IMR-90 (cell line): ENCODE measurements at regions not wholly inside any gene's neighbourhood (a gene's known extent, or its start where the extent isn't known, plus 50 kb on each side); places are given as distances from the start of the nearest gene placed in this dataset.

Source experiments
- ATAC-seq: fragments of 200-7000 bp; cut with Tn5 transposase; 2 replicates; pipeline ENCODE4 v1.9.1; 2020; ENCODE audit warnings: low read depth, mild to moderate bottlenecking, moderate library complexity
- BruUV-seq: library from RNA; stranded (reverse); fragments of 400-500 nt; replicated peaks from 2 replicates; lab custom pipeline; 2021; lab: Mats Ljungman, UMichigan
- CTCF ChIA-PET: fragments of 300-600 bp; formaldehyde crosslinking; extraction: SDS; loops from one replicate; lab custom pipeline; 2021; ENCODE audit warnings: antibody characterized with exemption; lab: Yijun Ruan, JAX
- POLR2A ChIA-PET: fragments of 300-600 bp; sonication (Branson Sonifier 250); formaldehyde crosslinking; loops from one replicate; lab custom pipeline; 2022; ENCODE audit warnings: antibody characterized with exemption; ENCODE audit not compliant: unreplicated experiment; lab: Charles Lee
- DNase-seq: peaks from one replicate; pipeline ENCODE4 v3.0.0; 2013
- H2AFZ ChIP-seq: replicated peaks from 2 replicates; pipeline ENCODE3; 2013; ENCODE audit warnings: low read length, mild to moderate bottlenecking; ENCODE audit not compliant: poor library complexity
- H2AK5ac ChIP-seq: 2 replicates; pipeline ENCODE4 v1.6.1; 2013; ENCODE audit warnings: low read depth, low read length, inconsistent platforms
- H2AK9ac ChIP-seq: replicated peaks from 2 replicates; pipeline ENCODE3; 2013; ENCODE audit warnings: mild to moderate bottlenecking, low read depth, low read length, moderate library complexity; ENCODE audit not compliant: poor library complexity
- H2BK120ac ChIP-seq: 2 replicates; pipeline ENCODE4 v1.6.1; 2013; ENCODE audit warnings: low read depth, low read length, inconsistent platforms
- H2BK15ac ChIP-seq: 3 replicates; pipeline ENCODE4 v1.6.1; 2013; ENCODE audit warnings: low read depth, low read length, inconsistent platforms
- H2BK20ac ChIP-seq: 2 replicates; pipeline ENCODE4 v1.6.1; 2013; ENCODE audit warnings: low read depth, mild to moderate bottlenecking, inconsistent platforms, low read length, moderate library complexity
- H2BK5ac ChIP-seq: 2 replicates; pipeline ENCODE4 v1.6.1; 2013; ENCODE audit warnings: mild to moderate bottlenecking, low read depth, low read length, inconsistent platforms; ENCODE audit not compliant: poor library complexity, severe bottlenecking
- H3K14ac ChIP-seq: replicated peaks from 2 replicates; pipeline ENCODE4 v1.6.1; 2013; ENCODE audit warnings: low read depth, low read length, inconsistent platforms
- H3K18ac ChIP-seq: 2 replicates; pipeline ENCODE4 v1.6.1; 2013; ENCODE audit warnings: low read depth, low read length, control low read depth
- H3K23ac ChIP-seq: 2 replicates; pipeline ENCODE4 v1.6.1; 2013; ENCODE audit warnings: low read depth, low read length, inconsistent platforms
- H3K27ac ChIP-seq: 2 replicates; pipeline ENCODE4 v1.5.1; 2013; ENCODE audit warnings: mild to moderate bottlenecking, control low read depth, low read length; ENCODE audit not compliant: insufficient read depth
- H3K27me3 ChIP-seq: 2 replicates; pipeline ENCODE4 v1.6.1; 2013; ENCODE audit warnings: low read length; ENCODE audit not compliant: control insufficient read depth, insufficient read depth
- H3K36me3 ChIP-seq: 2 replicates; pipeline ENCODE4 v1.6.1; 2013; ENCODE audit warnings: low read length, mixed read lengths; ENCODE audit not compliant: control insufficient read depth, insufficient read depth
- H3K4ac ChIP-seq: 2 replicates; pipeline ENCODE4 v1.6.1; 2013; ENCODE audit warnings: low read depth, low read length, inconsistent platforms
- H3K4me1 ChIP-seq: 2 replicates; pipeline ENCODE4 v1.6.1; 2013; ENCODE audit warnings: low read length, mixed read lengths; ENCODE audit not compliant: control insufficient read depth, insufficient read depth
- H3K4me2 ChIP-seq: 2 replicates; pipeline ENCODE4 v1.6.1; 2013; ENCODE audit warnings: low read depth, mild to moderate bottlenecking, control low read depth, low read length, moderate library complexity
- H3K4me3 ChIP-seq: 2 replicates; pipeline ENCODE4 v1.5.1; 2013; ENCODE audit warnings: low read depth, mild to moderate bottlenecking, control low read depth, low read length, moderate library complexity; ENCODE audit not compliant: insufficient read depth
- H3K56ac ChIP-seq: 2 replicates; pipeline ENCODE4 v1.6.1; 2013; ENCODE audit warnings: low read length, inconsistent platforms; ENCODE audit not compliant: insufficient read depth; ENCODE audit errors: extremely low read depth
- H3K79me1 ChIP-seq, 2 experiments: 2 replicates each; pipeline ENCODE4 v1.6.1; 2013; ENCODE audit warnings: low read length in 2 of 2, inconsistent platforms in 1 of 2, low read depth in 1 of 2
- H3K9ac ChIP-seq: 2 replicates; pipeline ENCODE4 v1.6.1; 2013; ENCODE audit warnings: low read depth, low read length, control low read depth
- H3K9me1 ChIP-seq: 2 replicates; pipeline ENCODE4 v1.6.1; 2013; ENCODE audit warnings: low read length, inconsistent platforms; ENCODE audit not compliant: insufficient read depth
- H3K9me3 ChIP-seq: 2 replicates; pipeline ENCODE4 v1.6.1; 2013; ENCODE audit warnings: low read length; ENCODE audit not compliant: control insufficient read depth, insufficient read depth
- H4K20me1 ChIP-seq: 2 replicates; pipeline ENCODE4 v1.6.1; 2013; ENCODE audit warnings: low read length, inconsistent platforms; ENCODE audit not compliant: insufficient read depth
- H4K5ac ChIP-seq: 2 replicates; pipeline ENCODE4 v1.6.1; 2013; ENCODE audit warnings: mild to moderate bottlenecking, low read depth, low read length, control low read depth
- H4K8ac ChIP-seq, 2 experiments: 2 replicates each; pipeline ENCODE4 v1.6.1; 2013; ENCODE audit warnings: low read depth in 2 of 2, low read length in 2 of 2, control low read depth in 1 of 2, inconsistent platforms in 1 of 2
- H4K91ac ChIP-seq: 2 replicates; pipeline ENCODE4 v1.6.1; 2013; ENCODE audit warnings: low read depth, low read length, inconsistent platforms; ENCODE audit not compliant: insufficient read depth
- BHLHE40 ChIP-seq: fragments of 150-350 bp; IDR thresholded peaks from 2 replicates; pipeline ENCODE4 v1.6.1; 2016; ENCODE audit warnings: mild to moderate bottlenecking, low read depth, low read length
- CEBPB ChIP-seq: IDR thresholded peaks from 2 replicates; pipeline ENCODE4 v1.6.1; 2012; ENCODE audit warnings: low read depth, low read length, improper control_type of control experiment
- CHD1 ChIP-seq: IDR thresholded peaks from 2 replicates; pipeline ENCODE4 v1.6.1; 2012; ENCODE audit warnings: low read depth, low read length, improper control_type of control experiment
- ELK1 ChIP-seq: fragments of 150-350 bp; IDR thresholded peaks from 2 replicates; pipeline ENCODE4 v1.6.1; 2016; ENCODE audit warnings: low read depth, mild to moderate bottlenecking, low read length, moderate library complexity, borderline replicate concordance
- MAFK ChIP-seq: IDR thresholded peaks from 2 replicates; pipeline ENCODE4 v1.6.1; 2012; ENCODE audit warnings: low read depth, low read length, improper control_type of control experiment
- MAZ ChIP-seq: IDR thresholded peaks from 2 replicates; pipeline ENCODE4 v1.6.1; 2012; ENCODE audit warnings: low read depth, mild to moderate bottlenecking, low read length, improper control_type of control experiment, moderate library complexity, borderline replicate concordance
- MXI1 ChIP-seq: IDR thresholded peaks from 2 replicates; pipeline ENCODE4 v1.6.1; 2012; ENCODE audit warnings: low read depth, mild to moderate bottlenecking, low read length, moderate library complexity, borderline replicate concordance
- NFE2L2 ChIP-seq: fragments of 150-350 bp; IDR thresholded peaks from 2 replicates; pipeline ENCODE4 v1.6.1; 2016; ENCODE audit warnings: low read depth, mild to moderate bottlenecking, low read length
- POLR2A ChIP-seq: IDR thresholded peaks from 2 replicates; pipeline ENCODE4 v1.6.1; 2012; ENCODE audit warnings: mild to moderate bottlenecking, low read depth, low read length
- RCOR1 ChIP-seq: IDR thresholded peaks from 2 replicates; pipeline ENCODE4 v1.6.1; 2012; ENCODE audit warnings: mild to moderate bottlenecking, low read length, improper control_type of control experiment; ENCODE audit not compliant: insufficient replicate concordance
- RFX5 ChIP-seq: IDR thresholded peaks from 2 replicates; pipeline ENCODE4 v1.8.0; 2012; ENCODE audit warnings: low read depth, mild to moderate bottlenecking, low read length, moderate library complexity
- SMC3 ChIP-seq: fragments of 150-350 bp; IDR thresholded peaks from 2 replicates; pipeline ENCODE4 v1.6.1; 2016; ENCODE audit warnings: low read depth, mild to moderate bottlenecking, antibody characterized with exemption, low read length, moderate library complexity
- WGBS, 2 experiments: methylation state at CpG; one replicate each; pipeline versions ENCODE4 v1.1.5 to v1.1.7; 2013; ENCODE audit warnings: missing lambda C conversion rate in 2 of 2; ENCODE audit not compliant: insufficient read length in 1 of 2; ENCODE audit errors: extremely low coverage in 2 of 2; 5-methylcytosine and 5-hydroxymethylcytosine counted together
- dilution Hi-C: fragments of 300-500 bp; cut with HindIII; formaldehyde crosslinking; loops from one replicate; pipeline ENCODE4 v1.14.3; 2018; ENCODE audit warnings: low sequenced_read_pairs; ENCODE audit not compliant: unreplicated experiment
- in situ Hi-C: fragments of 300-500 bp; cut with MboI; formaldehyde crosslinking; loops from 3 replicates; pipeline ENCODE4 v1.14.3; 2019; ENCODE audit warnings: low sequenced_read_pairs, inconsistent platforms, mixed read lengths
- intact Hi-C: fragments of 100-400 bp; cut with micrococcal nuclease; formaldehyde crosslinking; loops from 2 replicates; pipeline ENCODE4 v1.10.0; 2022
- TF ChIP-seq, protein P1 (sequence below): conservative IDR thresholded peaks from 2 replicates; pipeline ENCODE4 v1.5.1; 2012; ENCODE audit warnings: mild to moderate bottlenecking, low read depth, low read length, improper control_type of control experiment
- TF ChIP-seq, protein P2 (sequence below): fragments of 150-350 bp; IDR thresholded peaks from 2 replicates; pipeline ENCODE4 v1.6.1; 2017; ENCODE audit warnings: mild to moderate bottlenecking, antibody characterized with exemption, low read length, low read depth

DNA sequence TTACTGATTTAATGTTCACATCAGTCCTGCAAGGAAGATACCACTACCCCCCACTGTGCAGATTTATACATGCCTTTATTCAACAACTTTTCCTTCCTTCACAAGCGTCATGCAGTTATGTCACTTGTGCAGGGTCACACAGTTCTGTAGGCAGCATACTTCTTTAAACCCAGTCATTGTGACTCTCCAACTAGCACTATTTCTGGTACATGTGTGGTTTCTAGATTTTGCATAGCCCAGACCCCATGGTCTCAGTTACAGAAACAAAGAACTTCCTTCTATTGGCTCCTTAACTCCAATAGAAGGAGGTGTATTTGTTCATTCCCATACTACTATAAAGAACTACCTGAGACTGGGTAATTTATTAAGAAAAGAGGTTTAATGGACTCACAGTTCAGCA, 333.1 kb downstream of the ZNF516 start:
- H3K9me3 ChIP-seq = peaks cover 3% of the 10 kb centered on the region; the same call in 1 of the 2 replicates
- no peak overlapping the region for H2BK15ac ChIP-seq
- H3K4ac ChIP-seq = no peak overlapping the region
- no peak for ATAC-seq
- intact Hi-C loops (no loop called here), in situ Hi-C loops (no loop called here), dilution Hi-C loops (no loop called here)
- no CpG with 5 or more reads among the region's 1 CpG for WGBS, 2 experiments
- no peak overlapping the region for H2BK5ac ChIP-seq
- no peak for DNase-seq
- H2BK120ac ChIP-seq = no peak overlapping the region
- H3K9ac ChIP-seq = no peak overlapping the region
- H3K79me1 ChIP-seq = no peaks in the 10 kb centered on the region
- H4K8ac ChIP-seq = no peak overlapping the region
- no peak overlapping the region for H2AK5ac ChIP-seq
- no peak overlapping the region for H3K23ac ChIP-seq
- no peak overlapping the region for H2AK9ac ChIP-seq
- H3K4me3 ChIP-seq = no peak overlapping the region
- no peak overlapping the region for H3K18ac ChIP-seq
- TF ChIP-seq RFX5 = no peak
- no peak for TF ChIP-seq ELK1
- no peak for TF ChIP-seq RCOR1
- TF ChIP-seq, protein P1, sequence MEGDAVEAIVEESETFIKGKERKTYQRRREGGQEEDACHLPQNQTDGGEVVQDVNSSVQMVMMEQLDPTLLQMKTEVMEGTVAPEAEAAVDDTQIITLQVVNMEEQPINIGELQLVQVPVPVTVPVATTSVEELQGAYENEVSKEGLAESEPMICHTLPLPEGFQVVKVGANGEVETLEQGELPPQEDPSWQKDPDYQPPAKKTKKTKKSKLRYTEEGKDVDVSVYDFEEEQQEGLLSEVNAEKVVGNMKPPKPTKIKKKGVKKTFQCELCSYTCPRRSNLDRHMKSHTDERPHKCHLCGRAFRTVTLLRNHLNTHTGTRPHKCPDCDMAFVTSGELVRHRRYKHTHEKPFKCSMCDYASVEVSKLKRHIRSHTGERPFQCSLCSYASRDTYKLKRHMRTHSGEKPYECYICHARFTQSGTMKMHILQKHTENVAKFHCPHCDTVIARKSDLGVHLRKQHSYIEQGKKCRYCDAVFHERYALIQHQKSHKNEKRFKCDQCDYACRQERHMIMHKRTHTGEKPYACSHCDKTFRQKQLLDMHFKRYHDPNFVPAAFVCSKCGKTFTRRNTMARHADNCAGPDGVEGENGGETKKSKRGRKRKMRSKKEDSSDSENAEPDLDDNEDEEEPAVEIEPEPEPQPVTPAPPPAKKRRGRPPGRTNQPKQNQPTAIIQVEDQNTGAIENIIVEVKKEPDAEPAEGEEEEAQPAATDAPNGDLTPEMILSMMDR = no peak
- TF ChIP-seq BHLHE40 = no peak
- no peak for TF ChIP-seq SMC3
- no peak for TF ChIP-seq CEBPB
- no peak for TF ChIP-seq CHD1
- no peak for TF ChIP-seq NFE2L2
- TF ChIP-seq POLR2A = no peak
- no peak for TF ChIP-seq MAZ
- no peak for TF ChIP-seq MAFK
- no peak for TF ChIP-seq MXI1
- TF ChIP-seq, protein P2, sequence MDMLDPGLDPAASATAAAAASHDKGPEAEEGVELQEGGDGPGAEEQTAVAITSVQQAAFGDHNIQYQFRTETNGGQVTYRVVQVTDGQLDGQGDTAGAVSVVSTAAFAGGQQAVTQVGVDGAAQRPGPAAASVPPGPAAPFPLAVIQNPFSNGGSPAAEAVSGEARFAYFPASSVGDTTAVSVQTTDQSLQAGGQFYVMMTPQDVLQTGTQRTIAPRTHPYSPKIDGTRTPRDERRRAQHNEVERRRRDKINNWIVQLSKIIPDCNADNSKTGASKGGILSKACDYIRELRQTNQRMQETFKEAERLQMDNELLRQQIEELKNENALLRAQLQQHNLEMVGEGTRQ = no peak
- H3K9me1 ChIP-seq = no peaks in the 10 kb centered on the region
- H3K4me2 ChIP-seq = no peak overlapping the region
- no peaks in the 10 kb centered on the region for H4K20me1 ChIP-seq
- no peak overlapping the region for H4K91ac ChIP-seq
- no peak overlapping the region for H3K27ac ChIP-seq
- ChIA-PET CTCF (no interaction called here), POLR2A (no interaction called here)
- no peaks in the 10 kb centered on the region for H3K4me1 ChIP-seq
- no TSS peak for BruUV-seq
- no peak overlapping the region for H3K14ac ChIP-seq
- H4K5ac ChIP-seq = no peak overlapping the region
- H2BK20ac ChIP-seq = no peak overlapping the region
- H2AFZ ChIP-seq = no peak overlapping the region
- no peaks in the 10 kb centered on the region for H3K36me3 ChIP-seq
- H3K27me3 ChIP-seq = no peaks in the 10 kb centered on the region
- no peak overlapping the region for H3K56ac ChIP-seq
